GM12878 (cell line): ENCODE measurements at regions not wholly inside any gene's neighbourhood (a gene's known extent, or its start where the extent isn't known, plus 50 kb on each side); places are given as distances from the start of the nearest gene placed in this dataset.

Source experiments
- ATAC-seq: fragments of 200-7000 bp; cut with Tn5 transposase; 3 replicates; pipeline ENCODE4 v1.9.1; 2020; ENCODE audit warnings: mild to moderate bottlenecking, moderate library complexity
- BruUV-seq: library from RNA; stranded (reverse); fragments of 400-500 nt; replicated peaks from 2 replicates; lab custom pipeline; 2021; lab: Mats Ljungman, UMichigan
- CTCF ChIA-PET: fragments of 300-600 bp; sonication (Branson Sonifier 250); formaldehyde crosslinking; extraction: SDS; loops from one replicate; lab custom pipeline; 2021; ENCODE audit warnings: inconsistent platforms; lab: Yijun Ruan, JAX
- POLR2A ChIA-PET: fragments of 350-600 bp; formaldehyde crosslinking; extraction: SDS; loops from one replicate; lab custom pipeline; 2021; ENCODE audit warnings: inconsistent platforms; lab: Charles Lee
- RAD21 ChIA-PET: fragments of 300-600 bp; sonication (Branson Sonifier 250); formaldehyde crosslinking; loops from one replicate; lab custom pipeline; 2023; ENCODE audit warnings: antibody characterized with exemption; ENCODE audit not compliant: unreplicated experiment; lab: Charles Lee
- SMC1A ChIA-PET: fragments of 300-600 bp; sonication (Branson Sonifier 250); formaldehyde crosslinking; loops from one replicate; lab custom pipeline; 2023; ENCODE audit not compliant: unreplicated experiment, uncharacterized antibody; lab: Charles Lee
- DNase-seq: peaks from one replicate; pipeline ENCODE4 v3.0.0-alpha.2; 2011; ENCODE audit warnings: low read depth, low spot score
- FAIRE-seq: peaks from 3 replicates; lab custom pipeline; 2011; peaks lifted over from hg19 to GRCh38; lab: Jason Lieb, UNC
- H2AFZ ChIP-seq: 2 replicates; pipeline ENCODE4 v1.6.0; 2011; ENCODE audit warnings: low read depth, low read length, control low read depth; ENCODE audit not compliant: control insufficient read depth
- H3K27ac ChIP-seq: 2 replicates; pipeline ENCODE4 v1.5.1; 2011; ENCODE audit warnings: control low read depth; ENCODE audit not compliant: control insufficient read depth, insufficient read depth
- H3K27me3 ChIP-seq, 2 experiments: replicated peaks in 1 of 2; 2 replicates each; pipeline versions ENCODE4 v1.6.0 to v1.6.1; 2011; ENCODE audit warnings: low read length in 1 of 2; ENCODE audit not compliant: control insufficient read depth in 2 of 2, insufficient read depth in 2 of 2
- H3K36me3 ChIP-seq, 2 experiments: 2 replicates each; pipeline ENCODE4 v1.5.1; 2011; ENCODE audit warnings: low read length in 1 of 2; ENCODE audit not compliant: control insufficient read depth in 2 of 2, insufficient read depth in 2 of 2
- H3K4me1 ChIP-seq: 2 replicates; pipeline ENCODE4 v1.6.1; 2011; ENCODE audit warnings: mild to moderate bottlenecking, low read length, moderate library complexity, mixed read lengths; ENCODE audit not compliant: control insufficient read depth, insufficient read depth
- H3K4me2 ChIP-seq: 2 replicates; pipeline ENCODE4 v1.6.0; 2011; ENCODE audit warnings: control low read depth; ENCODE audit not compliant: control insufficient read depth, insufficient read depth
- H3K4me3 ChIP-seq: fragments of 200-600 bp; sonication (generic); 2 replicates; pipeline ENCODE4 v1.5.1; 2016
- H3K79me2 ChIP-seq: 2 replicates; pipeline ENCODE4 v1.6.0; 2011; ENCODE audit warnings: low read length; ENCODE audit not compliant: control insufficient read depth, insufficient read depth
- H3K9ac ChIP-seq: 2 replicates; pipeline ENCODE4 v1.8.0; 2011; ENCODE audit warnings: low read length, control low read depth, mixed read lengths; ENCODE audit not compliant: control insufficient read depth, insufficient read depth
- H3K9me3 ChIP-seq: replicated peaks from 3 replicates; pipeline ENCODE4 v1.5.1; 2011; ENCODE audit warnings: mild to moderate bottlenecking, low read length; ENCODE audit not compliant: control insufficient read depth, insufficient read depth
- H4K20me1 ChIP-seq: 2 replicates; pipeline ENCODE4 v1.6.0; 2011; ENCODE audit not compliant: control insufficient read depth, insufficient read depth
- JUNB ChIP-seq: IDR thresholded peaks from 2 replicates; pipeline ENCODE4 v1.6.1; 2016; ENCODE audit warnings: antibody characterized with exemption, mild to moderate bottlenecking
- MXI1 ChIP-seq: fragments of 150-350 bp; IDR thresholded peaks from 2 replicates; pipeline ENCODE4 v1.6.1; 2011; ENCODE audit warnings: low read depth, mild to moderate bottlenecking, inconsistent platforms, low read length, improper control_type of control experiment
- RAD21 ChIP-seq: IDR thresholded peaks from 2 replicates; pipeline ENCODE4 v1.6.1; 2011; ENCODE audit warnings: mild to moderate bottlenecking, low read depth, low read length, moderate library complexity; ENCODE audit not compliant: insufficient read depth
- REST ChIP-seq: IDR thresholded peaks from 2 replicates; pipeline ENCODE4 v1.6.1; 2012; ENCODE audit warnings: mild to moderate bottlenecking, low read depth, low read length
- SPI1 ChIP-seq: IDR thresholded peaks from 2 replicates; pipeline ENCODE4 v1.6.1; 2011; ENCODE audit warnings: low read depth, mild to moderate bottlenecking, low read length, moderate library complexity, borderline replicate concordance; ENCODE audit not compliant: insufficient read depth
- ZNF384 ChIP-seq: IDR thresholded peaks from 2 replicates; pipeline ENCODE4 v1.6.1; 2012; ENCODE audit warnings: low read depth, mild to moderate bottlenecking, low read length, improper control_type of control experiment, borderline replicate concordance
- WGBS: methylation state at CpG from one replicate; pipeline ENCODE4 v1.1.6; 2016; ENCODE audit warnings: low lambda C conversion rate; ENCODE audit not compliant: insufficient replicate concordance, insufficient coverage; ENCODE audit errors: missing lambda C conversion rate; 5-methylcytosine and 5-hydroxymethylcytosine counted together
- in situ Hi-C: fragments of 300-500 bp; cut with MboI; formaldehyde crosslinking; loops from 9 replicates; pipeline ENCODE4 v1.14.3; 2018; ENCODE audit warnings: mixed read lengths
- intact Hi-C: fragments of 100-400 bp; cut with micrococcal nuclease; formaldehyde crosslinking; loops from one replicate; pipeline ENCODE4 v1.14.2; 2022; ENCODE audit not compliant: unreplicated experiment

DNA sequence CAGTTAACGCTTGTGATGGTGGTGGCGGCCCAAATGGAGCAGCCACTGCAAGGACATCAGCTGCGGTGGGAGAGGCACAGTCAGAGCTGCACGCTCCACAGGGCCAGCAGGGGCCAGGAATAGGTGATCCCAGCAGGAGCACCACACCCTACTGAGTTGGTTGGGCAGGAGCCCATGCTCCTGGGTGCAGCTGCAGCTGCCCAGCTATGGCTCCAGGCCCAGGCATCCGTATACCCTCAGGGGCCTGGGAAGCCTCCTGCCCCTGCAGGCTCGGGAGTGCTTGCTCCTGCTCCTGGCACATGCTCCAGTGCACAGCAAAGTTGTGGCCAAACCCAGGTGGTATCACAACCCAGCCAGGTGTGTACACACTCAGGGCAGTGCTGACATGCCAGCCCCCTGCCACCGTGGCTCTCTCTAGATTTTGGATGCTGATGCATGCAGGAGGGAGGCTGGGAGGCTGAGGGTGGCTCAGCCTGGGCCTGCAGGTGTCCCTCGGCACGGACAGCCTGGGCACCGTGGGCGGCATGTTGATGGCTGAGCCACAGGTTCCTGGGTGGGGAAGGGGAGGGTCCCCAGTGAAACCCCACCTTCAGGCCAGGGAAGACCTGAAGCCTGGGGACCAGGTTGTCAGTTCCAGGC, 150.2 kb downstream of the CXXC4 start (continued):
- no peak for TF ChIP-seq SPI1

DNA sequence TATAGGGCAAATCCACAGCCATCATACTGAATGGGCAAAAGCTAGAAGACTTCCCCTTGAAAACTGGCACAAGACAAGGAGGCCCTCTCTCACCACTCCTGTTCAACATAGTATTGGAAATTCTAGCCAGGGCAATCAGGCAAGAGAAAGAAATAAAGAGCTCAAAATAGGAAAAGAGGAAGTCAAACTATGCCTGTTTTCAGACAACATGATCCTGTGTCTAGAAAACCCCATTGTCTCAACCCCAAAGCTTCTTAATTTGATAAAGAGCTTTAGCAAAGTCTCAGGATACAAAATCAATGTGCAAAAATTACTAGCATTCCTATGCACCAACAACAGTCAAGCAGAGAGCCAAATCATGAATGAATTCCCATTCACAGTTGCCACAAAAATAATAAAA, 160.3 kb downstream of the CXXC4 start:
- DNase-seq = no peak
- H3K27ac ChIP-seq = no peak overlapping the region
- no peaks in the 10 kb centered on the region for H3K4me1 ChIP-seq
- no peaks in the 10 kb centered on the region for H3K79me2 ChIP-seq
- peak; percentile 47; the same call in 1 of the 2 replicates for TF ChIP-seq SPI1
- TF ChIP-seq ZNF384 = no peak
- TF ChIP-seq, all 136 proteins: peak for 1
- ATAC-seq = no peak
- no peak overlapping the region for H3K4me2 ChIP-seq
- no peak for FAIRE-seq
- ChIA-PET POLR2A (no interaction called here), SMC1A (interaction anchor here (1.1 kb wide), 1 partner anchor 130 kb away, joined by 3 read pairs; no protein-coding TSS in a partner anchor), CTCF (interaction anchor here (1.3 kb wide), 1 partner anchor 80 kb away, joined by 3 read pairs; no protein-coding TSS in a partner anchor), RAD21 (no interaction called here)
- no peaks in the 10 kb centered on the region for H4K20me1 ChIP-seq
- no peak overlapping the region for H2AFZ ChIP-seq
- H3K36me3 ChIP-seq = no peaks in the 10 kb centered on the region
- in situ Hi-C loops (no loop called here), intact Hi-C loops (no loop called here)
- no peak overlapping the region for H3K4me3 ChIP-seq
- H3K27me3 ChIP-seq = no peaks in the 10 kb centered on the region
- H3K9me3 ChIP-seq = no peaks in the 10 kb centered on the region
- no peak overlapping the region for H3K9ac ChIP-seq
- BruUV-seq = no TSS peak

- DNase-seq (peak; percentile 5), FAIRE-seq (no peak), ATAC-seq (peak; percentile 48; the same call in 2 of the 3 replicates)
- H3K9me3 ChIP-seq = no peaks in the 10 kb centered on the region
- no peaks in the 10 kb centered on the region for H3K79me2 ChIP-seq
- H3K36me3 ChIP-seq = no peaks in the 10 kb centered on the region
- H3K4me3 ChIP-seq = no peak overlapping the region
- 6% methylated on average over 6 of the region's 6 CpGs for WGBS
- H2AFZ ChIP-seq = no peak overlapping the region
- intact Hi-C loops (no loop called here), in situ Hi-C loops (no loop called here)
- H3K4me1 ChIP-seq = no peaks in the 10 kb centered on the region
- ChIA-PET RAD21 (no interaction called here), POLR2A (no interaction called here), SMC1A (no interaction called here), CTCF (no interaction called here)
- no peaks in the 10 kb centered on the region for H3K27me3 ChIP-seq
- H4K20me1 ChIP-seq = no peaks in the 10 kb centered on the region
- no peak overlapping the region for H3K27ac ChIP-seq
- H3K9ac ChIP-seq = no peak overlapping the region
- no peak overlapping the region for H3K4me2 ChIP-seq
- no TSS peak for BruUV-seq
- TF ChIP-seq RAD21 (0 out of 2 replicates have a peak, but pooled peaks have one; percentile 10), REST (no peak), JUNB (peak; percentile 53), MXI1 (no peak)
Observed at GRCh38 chr4:104330125-104330905, 164.4 kb downstream of the CXXC4 start.
